GM23338 (cell line): ENCODE measurements at regions not wholly inside any gene's neighbourhood (a gene's known extent, or its start where the extent isn't known, plus 50 kb on each side); places are given as distances from the start of the nearest gene placed in this dataset.

Experiments
- ATAC-seq: fragments of 200-7000 bp; cut with Tn5 transposase; 3 replicates; pipeline ENCODE4 v1.9.1; 2020
- DNase-seq: peaks from one replicate; pipeline ENCODE4 v3.0.0-alpha.2; 2015; ENCODE audit warnings: low spot score
- H2AFZ ChIP-seq: fragments of 200-600 bp; sonication (generic); 2 replicates; pipeline ENCODE4 v1.8.0; 2016; ENCODE audit warnings: antibody characterized with exemption, mild to moderate bottlenecking, moderate library complexity
- H3F3A ChIP-seq: fragments of 200-600 bp; sonication (generic); replicated peaks from 2 replicates; pipeline ENCODE4 v1.8.0; 2017; ENCODE audit warnings: antibody characterized with exemption, mixed run types, low read depth
- H3K27ac ChIP-seq: fragments of 200-600 bp; sonication (generic); 2 replicates; pipeline ENCODE4 v1.6.1; 2016; ENCODE audit warnings: low read depth
- H3K27me3 ChIP-seq: fragments of 200-600 bp; sonication (generic); 2 replicates; pipeline ENCODE4 v1.8.0; 2016; ENCODE audit warnings: mild to moderate bottlenecking, mixed run types, moderate library complexity; ENCODE audit not compliant: insufficient read depth
- H3K36me3 ChIP-seq: fragments of 200-600 bp; sonication (generic); 2 replicates; pipeline ENCODE4 v1.8.0; 2016; ENCODE audit warnings: mild to moderate bottlenecking; ENCODE audit not compliant: insufficient read depth
- H3K4me1 ChIP-seq: fragments of 200-600 bp; sonication (generic); 2 replicates; pipeline ENCODE4 v1.8.0; 2016; ENCODE audit warnings: mild to moderate bottlenecking, moderate library complexity; ENCODE audit not compliant: insufficient read depth
- H3K4me2 ChIP-seq: fragments of 200-600 bp; sonication (generic); 2 replicates; pipeline ENCODE4 v1.7.1; 2017; ENCODE audit warnings: mixed run types
- H3K4me3 ChIP-seq: fragments of 200-600 bp; sonication (generic); 2 replicates; pipeline ENCODE4 v1.6.1; 2016; ENCODE audit warnings: mixed run types
- H3K79me2 ChIP-seq: fragments of 200-600 bp; sonication (generic); replicated peaks from 2 replicates; pipeline ENCODE4 v1.8.0; 2017; ENCODE audit warnings: mild to moderate bottlenecking; ENCODE audit not compliant: insufficient read depth
- H3K9me2 ChIP-seq: fragments of 200-600 bp; sonication (generic); 2 replicates; pipeline ENCODE4 v1.8.0; 2017; ENCODE audit not compliant: insufficient read depth
- H4K20me1 ChIP-seq: fragments of 200-600 bp; sonication (generic); replicated peaks from 2 replicates; pipeline ENCODE4 v1.8.0; 2017; ENCODE audit warnings: mild to moderate bottlenecking; ENCODE audit not compliant: insufficient read depth
- H3K27ac Mint-ChIP-seq: 2 replicates; pipeline ENCODE4 v1.8.0; 2020; ENCODE audit warnings: inconsistent platforms, mild to moderate bottlenecking, moderate library complexity, mixed read lengths
- H3K27me3 Mint-ChIP-seq: 3 replicates; pipeline ENCODE4 v1.8.0; 2022; ENCODE audit warnings: low read depth, mild to moderate bottlenecking, moderate library complexity, mixed read lengths, inconsistent platforms; ENCODE audit not compliant: insufficient read depth, poor library complexity
- H3K36me3 Mint-ChIP-seq: 3 replicates; pipeline ENCODE4 v1.8.0; 2021; ENCODE audit warnings: low read depth, mild to moderate bottlenecking, inconsistent platforms, moderate library complexity, mixed read lengths
- H3K4me1 Mint-ChIP-seq: 3 replicates; pipeline ENCODE4 v1.8.0; 2020; ENCODE audit warnings: mild to moderate bottlenecking, inconsistent platforms, mixed read lengths
- H3K4me3 Mint-ChIP-seq: 3 replicates; pipeline ENCODE4 v1.8.0; 2021; ENCODE audit warnings: moderate library complexity, mild to moderate bottlenecking, inconsistent platforms, mixed read lengths
- H3K9me3 Mint-ChIP-seq: 3 replicates; pipeline ENCODE4 v1.8.0; 2020; ENCODE audit warnings: moderate library complexity, mild to moderate bottlenecking, inconsistent platforms, mixed read lengths
- ETS1 ChIP-seq: IDR thresholded peaks from 2 replicates; pipeline ENCODE4 v1.6.1; 2016; ENCODE audit warnings: antibody characterized with exemption
- EZH2phosphoT487 ChIP-seq: fragments of 200-600 bp; sonication (generic); IDR thresholded peaks from one replicate; pipeline ENCODE4 v1.8.1; 2018; ENCODE audit warnings: antibody characterized with exemption; ENCODE audit not compliant: unreplicated experiment
- POLR2AphosphoS5 ChIP-seq: IDR thresholded peaks from 2 replicates; pipeline ENCODE4 v1.6.1; 2016; ENCODE audit warnings: antibody characterized with exemption, low read depth
- STAT1 ChIP-seq: IDR thresholded peaks from one replicate; pipeline ENCODE4 v1.6.1; 2016; ENCODE audit warnings: antibody characterized with exemption; ENCODE audit not compliant: unreplicated experiment
- ZNF114 ChIP-seq: fragments of 250-450 bp; sonication (Bioruptor Pico); IDR thresholded peaks from 2 replicates; pipeline ENCODE4 v1.5.0; 2020; ENCODE audit warnings: mild to moderate bottlenecking, moderate library complexity
- ZNF331 ChIP-seq: fragments of 250-450 bp; sonication (Bioruptor Pico); IDR thresholded peaks from 2 replicates; pipeline ENCODE4 v1.5.0; 2020; ENCODE audit warnings: low read depth, mild to moderate bottlenecking, moderate library complexity
- ZNF462 ChIP-seq: fragments of 250-450 bp; sonication (Bioruptor Pico); IDR thresholded peaks from 2 replicates; pipeline ENCODE4 v1.5.0; 2020; ENCODE audit warnings: mild to moderate bottlenecking, moderate library complexity

GRCh38 chr6:141439513-141439912 lies 693.2 kb upstream of the GJE1 start:
- Histone ChIP-seq H3K36me3 (no peaks in the 10 kb centered on the region), H3K4me1 (no peaks in the 10 kb centered on the region), H4K20me1 (no peaks in the 10 kb centered on the region), H3F3A (no peaks in the 10 kb centered on the region), H3K4me2 (no peak overlapping the region), H2AFZ (no peak overlapping the region), H3K27ac (no peak overlapping the region), H3K79me2 (no peaks in the 10 kb centered on the region), H3K27me3 (no peaks in the 10 kb centered on the region), H3K4me3 (no peak overlapping the region), H3K9me2 (peaks cover 3% of the 10 kb centered on the region; the same call in 1 of the 2 replicates)
- no peaks in the 10 kb centered on the region for H3K4me1 Mint-ChIP-seq
- TF ChIP-seq ZNF331 (CRISPR knock-in tag) = no peak
- TF ChIP-seq ETS1 = no peak
- TF ChIP-seq EZH2phosphoT487 = no peak
- TF ChIP-seq ZNF462 = no peak
- no peak for TF ChIP-seq POLR2AphosphoS5
- no peak for TF ChIP-seq STAT1
- TF ChIP-seq ZNF114 (CRISPR knock-in tag) = no peak
- ATAC-seq = no peak
- DNase-seq = no peak
- no peaks in the 10 kb centered on the region for H3K27me3 Mint-ChIP-seq
- peaks cover 20% of the 10 kb centered on the region; the same call in 2 of the 3 replicates for H3K9me3 Mint-ChIP-seq
- peaks cover 16% of the 10 kb centered on the region; the same call in 2 of the 3 replicates for H3K36me3 Mint-ChIP-seq
- H3K27ac Mint-ChIP-seq = no peak overlapping the region
- no peak overlapping the region for H3K4me3 Mint-ChIP-seq
